ENCODE measurements at regions not wholly inside any gene's neighbourhood (a gene's known extent, or its start where the extent isn't known, plus 50 kb on each side); places are given as distances from the start of the nearest gene placed in this dataset.

- no peak overlapping the region for H3K4me3 ChIP-seq (ENCODE audit: low read length)
- no peaks in the 10 kb centered on the region for H3K4me1 ChIP-seq (ENCODE audit: control insufficient read depth, insufficient read depth, low read length)
- no peaks in the 10 kb centered on the region for H3K27me3 ChIP-seq (ENCODE audit: control insufficient read depth, insufficient read depth, low read length)
- H3K36me3 ChIP-seq (ENCODE audit: insufficient read depth, low read length): no peaks in the 10 kb centered on the region
- H3K4me2 ChIP-seq (ENCODE audit: low read length): no peak overlapping the region
- H3K9me3 ChIP-seq (replicated peaks; ENCODE audit: low read length): no peaks in the 10 kb centered on the region
- no peak overlapping the region for H3K9ac ChIP-seq (ENCODE audit: low read depth, low read length)
These were observed 214.2 kb upstream of the ACVR2A start for GRCh38 chr2:147630585-147630984.

DNA sequence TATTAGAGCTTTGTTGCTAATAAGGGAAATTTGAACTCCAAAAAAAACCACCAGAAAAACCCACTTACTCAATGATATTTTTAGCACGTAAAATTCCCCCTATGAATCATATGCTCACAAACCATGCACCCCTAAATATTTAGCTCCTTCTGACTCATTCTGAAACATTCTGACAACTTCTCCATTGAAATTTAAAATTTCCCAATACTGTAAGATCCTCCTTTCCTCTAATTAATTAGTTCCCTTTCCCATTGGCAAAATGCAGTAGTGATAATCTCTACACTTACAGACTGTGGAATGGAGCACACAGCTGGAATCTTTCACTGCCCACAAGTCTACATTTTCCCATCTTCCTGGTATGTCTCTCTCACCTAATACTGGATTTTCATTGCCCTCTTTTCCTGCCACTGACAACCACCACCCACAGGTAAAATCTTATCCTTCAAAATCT is 215.8 kb upstream of the ACVR2A start:
- Histone ChIP-seq H3K9ac (ENCODE audit: low read depth, low read length) (no peak overlapping the region), H3K27me3 (ENCODE audit: control insufficient read depth, insufficient read depth, low read length) (no peaks in the 10 kb centered on the region), H3K36me3 (ENCODE audit: insufficient read depth, low read length) (no peaks in the 10 kb centered on the region), H3K9me3 (replicated peaks; ENCODE audit: low read length) (no peaks in the 10 kb centered on the region), H3K4me3 (ENCODE audit: low read length) (no peak overlapping the region), H3K4me1 (ENCODE audit: control insufficient read depth, insufficient read depth, low read length) (no peaks in the 10 kb centered on the region), H3K4me2 (ENCODE audit: low read length) (no peak overlapping the region)

- Histone ChIP-seq H3K9ac (ENCODE audit: low read depth, low read length) (no peak overlapping the region), H3K36me3 (ENCODE audit: insufficient read depth, low read length) (no peaks in the 10 kb centered on the region), H3K4me3 (ENCODE audit: low read length) (no peak overlapping the region), H3K27me3 (ENCODE audit: control insufficient read depth, insufficient read depth, low read length) (peaks cover 3% of the 10 kb centered on the region), H3K9me3 (replicated peaks; ENCODE audit: low read length) (no peaks in the 10 kb centered on the region), H3K4me1 (ENCODE audit: control insufficient read depth, insufficient read depth, low read length) (no peaks in the 10 kb centered on the region), H3K4me2 (ENCODE audit: low read length) (no peak overlapping the region)
These were observed 221.5 kb upstream of the ACVR2A start for GRCh38 chr2:147623328-147623727.

GRCh38 chr2:147621656-147622197 is 223.1 kb upstream of the ACVR2A start:
- no peaks in the 10 kb centered on the region for H3K9me3 ChIP-seq (replicated peaks; ENCODE audit: low read length)
- H3K4me2 ChIP-seq (ENCODE audit: low read length): no peak overlapping the region
- H3K27me3 ChIP-seq (ENCODE audit: control insufficient read depth, insufficient read depth, low read length): peaks cover 3% of the 10 kb centered on the region
- H3K4me1 ChIP-seq (ENCODE audit: control insufficient read depth, insufficient read depth, low read length): no peaks in the 10 kb centered on the region
- H3K9ac ChIP-seq (ENCODE audit: low read depth, low read length): no peak overlapping the region
- no peak overlapping the region for H3K4me3 ChIP-seq (ENCODE audit: low read length)
- H3K36me3 ChIP-seq (ENCODE audit: insufficient read depth, low read length): no peaks in the 10 kb centered on the region

GRCh38 chr2:147619808-147620207 is 225.0 kb upstream of the ACVR2A start:
- no peak overlapping the region for H3K9ac ChIP-seq (ENCODE audit: low read depth, low read length)
- H3K4me2 ChIP-seq (ENCODE audit: low read length): no peak overlapping the region
- H3K4me3 ChIP-seq (ENCODE audit: low read length): no peak overlapping the region
- H3K9me3 ChIP-seq (replicated peaks; ENCODE audit: low read length): no peaks in the 10 kb centered on the region
- H3K4me1 ChIP-seq (ENCODE audit: control insufficient read depth, insufficient read depth, low read length): no peaks in the 10 kb centered on the region
- H3K36me3 ChIP-seq (ENCODE audit: insufficient read depth, low read length): no peaks in the 10 kb centered on the region
- peaks cover 3% of the 10 kb centered on the region for H3K27me3 ChIP-seq (ENCODE audit: control insufficient read depth, insufficient read depth, low read length)

GRCh38 chr2:147615726-147616125 is 229.1 kb upstream of the ACVR2A start:
- H3K9ac ChIP-seq (ENCODE audit: low read depth, low read length): no peak overlapping the region
- no peak overlapping the region for H3K4me2 ChIP-seq (ENCODE audit: low read length)
- H3K9me3 ChIP-seq (replicated peaks; ENCODE audit: low read length): no peaks in the 10 kb centered on the region
- no peaks in the 10 kb centered on the region for H3K4me1 ChIP-seq (ENCODE audit: control insufficient read depth, insufficient read depth, low read length)
- no peak overlapping the region for H3K4me3 ChIP-seq (ENCODE audit: low read length)
- no peaks in the 10 kb centered on the region for H3K36me3 ChIP-seq (ENCODE audit: insufficient read depth, low read length)
- H3K27me3 ChIP-seq (ENCODE audit: control insufficient read depth, insufficient read depth, low read length): peaks cover 3% of the 10 kb centered on the region

GRCh38 chr2:147614979-147615470 is 229.8 kb upstream of the ACVR2A start:
- Histone ChIP-seq H3K4me3 (ENCODE audit: low read length) (no peak overlapping the region), H3K4me2 (ENCODE audit: low read length) (no peak overlapping the region)

GRCh38 chr2:147614471-147614870 is 230.4 kb upstream of the ACVR2A start:
- H3K27me3 ChIP-seq (ENCODE audit: control insufficient read depth, insufficient read depth, low read length): peaks cover under 1% of the 10 kb centered on the region
- no peaks in the 10 kb centered on the region for H3K9me3 ChIP-seq (replicated peaks; ENCODE audit: low read length)
- H3K4me3 ChIP-seq (ENCODE audit: low read length): no peak overlapping the region
- H3K4me1 ChIP-seq (ENCODE audit: control insufficient read depth, insufficient read depth, low read length): no peaks in the 10 kb centered on the region
- no peak overlapping the region for H3K4me2 ChIP-seq (ENCODE audit: low read length)
- no peak overlapping the region for H3K9ac ChIP-seq (ENCODE audit: low read depth, low read length)
- H3K36me3 ChIP-seq (ENCODE audit: insufficient read depth, low read length): no peaks in the 10 kb centered on the region

More at GRCh38 chr2:147614979-147615470, 229.8 kb upstream of the ACVR2A start:
- Histone ChIP-seq H3K9ac (ENCODE audit: low read depth, low read length) (no peak overlapping the region), H3K9me3 (replicated peaks; ENCODE audit: low read length) (no peaks in the 10 kb centered on the region), H3K27me3 (ENCODE audit: control insufficient read depth, insufficient read depth, low read length) (peaks cover 3% of the 10 kb centered on the region), H3K4me1 (ENCODE audit: control insufficient read depth, insufficient read depth, low read length) (no peaks in the 10 kb centered on the region), H3K36me3 (ENCODE audit: insufficient read depth, low read length) (no peaks in the 10 kb centered on the region)

GRCh38 chr2:147610496-147611040 is 234.3 kb upstream of the ACVR2A start:
- no peak overlapping the region for H3K4me3 ChIP-seq (ENCODE audit: low read length)
- no peaks in the 10 kb centered on the region for H3K4me1 ChIP-seq (ENCODE audit: control insufficient read depth, insufficient read depth, low read length)
- no peaks in the 10 kb centered on the region for H3K36me3 ChIP-seq (ENCODE audit: insufficient read depth, low read length)
- no peak overlapping the region for H3K4me2 ChIP-seq (ENCODE audit: low read length)
- H3K9me3 ChIP-seq (replicated peaks; ENCODE audit: low read length): no peaks in the 10 kb centered on the region
- H3K9ac ChIP-seq (ENCODE audit: low read depth, low read length): no peak overlapping the region
- no peaks in the 10 kb centered on the region for H3K27me3 ChIP-seq (ENCODE audit: control insufficient read depth, insufficient read depth, low read length)

- Histone ChIP-seq H3K9ac (ENCODE audit: low read depth, low read length) (no peak overlapping the region), H3K4me1 (ENCODE audit: control insufficient read depth, insufficient read depth, low read length) (no peaks in the 10 kb centered on the region), H3K36me3 (ENCODE audit: insufficient read depth, low read length) (no peaks in the 10 kb centered on the region), H3K27me3 (ENCODE audit: control insufficient read depth, insufficient read depth, low read length) (no peaks in the 10 kb centered on the region), H3K9me3 (replicated peaks; ENCODE audit: low read length) (no peaks in the 10 kb centered on the region), H3K4me3 (ENCODE audit: low read length) (no peak overlapping the region), H3K4me2 (ENCODE audit: low read length) (no peak overlapping the region)
These were observed 235.5 kb upstream of the ACVR2A start for GRCh38 chr2:147609301-147609700.

- H3K4me1 ChIP-seq (ENCODE audit: control insufficient read depth, insufficient read depth, low read length): no peaks in the 10 kb centered on the region
- H3K9ac ChIP-seq (ENCODE audit: low read depth, low read length): no peak overlapping the region
- no peaks in the 10 kb centered on the region for H3K9me3 ChIP-seq (replicated peaks; ENCODE audit: low read length)
- no peak overlapping the region for H3K4me3 ChIP-seq (ENCODE audit: low read length)
- H3K4me2 ChIP-seq (ENCODE audit: low read length): no peak overlapping the region
- H3K36me3 ChIP-seq (ENCODE audit: insufficient read depth, low read length): no peaks in the 10 kb centered on the region
- no peaks in the 10 kb centered on the region for H3K27me3 ChIP-seq (ENCODE audit: control insufficient read depth, insufficient read depth, low read length)
These were observed 237.4 kb upstream of the ACVR2A start for GRCh38 chr2:147607379-147607778.

- Histone ChIP-seq H3K9ac (ENCODE audit: low read depth, low read length) (no peak overlapping the region), H3K36me3 (ENCODE audit: insufficient read depth, low read length) (no peaks in the 10 kb centered on the region), H3K4me1 (ENCODE audit: control insufficient read depth, insufficient read depth, low read length) (no peaks in the 10 kb centered on the region), H3K9me3 (replicated peaks; ENCODE audit: low read length) (no peaks in the 10 kb centered on the region), H3K4me2 (ENCODE audit: low read length) (no peak overlapping the region), H3K4me3 (ENCODE audit: low read length) (no peak overlapping the region), H3K27me3 (ENCODE audit: control insufficient read depth, insufficient read depth, low read length) (no peaks in the 10 kb centered on the region)
These were observed 241.0 kb upstream of the ACVR2A start for GRCh38 chr2:147603876-147604275.

Measured in skeletal muscle satellite cell (primary cell).